ENCODE measurements at regions not wholly inside any gene's neighbourhood (a gene's known extent, or its start where the extent isn't known, plus 50 kb on each side); places are given as distances from the start of the nearest gene placed in this dataset.

GRCh38 chr4:165756836-165757235, 116.2 kb upstream of the TLL1 start:
- no peak for TF ChIP-seq CTCF (optimal IDR thresholded peaks at IDR 0.05 in 1 of 3, IDR thresholded peaks at IDR 0.05 in 1 of 3, conservative IDR thresholded peaks at IDR 0.05 in 1 of 3; ENCODE audit: extremely low read depth in 1 of 3, insufficient read depth in 2 of 3, low read length in 3 of 3)
- no peak for TF ChIP-seq EZH2 (IDR thresholded peaks at IDR 0.05; ENCODE audit: low read length)
